ENCODE measurements at regions not wholly inside any gene's neighbourhood (a gene's known extent, or its start where the extent isn't known, plus 50 kb on each side); places are given as distances from the start of the nearest gene placed in this dataset.

- no peak for TF ChIP-seq POLR2AphosphoS5 (IDR thresholded peaks at IDR 0.05)
- TF ChIP-seq EP300 (IDR thresholded peaks at IDR 0.05), result no peak
- TF ChIP-seq POLR2A (IDR thresholded peaks at IDR 0.05; ENCODE audit: low read depth), result no peak
Observed at GRCh38 chr4:107094976-107095375, 58.9 kb upstream of the DKK2 start.
